Activated CD8-positive, alpha-beta memory T cell treated with anti-CD3 and anti-CD28 coated beads for 1 hour (primary cell): ENCODE measurements at regions not wholly inside any gene's neighbourhood (a gene's known extent, or its start where the extent isn't known, plus 50 kb on each side); places are given as distances from the start of the nearest gene placed in this dataset.
"Not testable (repeated sequence)": the region's sequence is repeated elsewhere in the genome, so short reads cannot be mapped to it uniquely, and the experiment has no call there.

ENCODE experiments used
- DNase-seq, 2 donors: peaks; one replicate each; pipeline ENCODE4 v3.0.0-alpha.2; 2020; ENCODE audit warnings: low read depth in 1 of 2; ENCODE audit errors: extremely low read depth in 1 of 2

DNA sequence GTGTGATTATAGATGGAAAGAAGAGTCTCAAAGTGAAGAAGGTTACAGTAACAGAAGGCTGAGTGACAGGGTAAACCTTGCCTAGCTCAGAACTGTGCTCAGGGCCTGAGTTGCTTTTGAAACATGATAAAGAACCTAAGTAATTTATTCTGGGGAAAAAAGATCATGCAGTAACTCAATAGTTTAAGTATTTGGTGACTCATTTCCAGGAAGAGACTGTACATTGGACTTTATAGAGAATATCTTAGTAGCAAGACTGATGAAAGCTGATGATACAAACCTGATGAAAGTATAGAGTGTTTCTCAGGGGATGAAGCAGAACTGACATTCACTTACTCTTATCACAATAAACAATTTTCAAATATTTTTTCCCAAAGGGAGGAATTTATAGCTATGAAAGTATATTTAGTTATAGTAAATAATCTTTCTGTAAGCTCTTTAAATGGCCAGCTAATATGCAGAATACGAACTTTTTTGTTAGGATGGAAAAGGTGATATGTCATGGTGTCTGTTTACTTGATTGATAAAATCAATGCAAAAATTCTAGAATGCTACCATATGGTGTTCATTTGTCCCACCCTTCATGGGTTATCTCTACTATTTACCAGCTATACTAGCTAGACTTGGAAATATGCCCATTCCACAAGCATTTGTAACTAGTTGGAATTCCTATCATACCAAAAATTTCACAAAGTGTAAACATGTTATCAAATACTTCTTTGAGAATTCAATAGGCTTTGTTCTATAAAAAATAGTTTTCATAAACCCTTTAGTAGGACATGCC is 1265.5 kb upstream of the ACVR2A start:
- DNase-seq: no peak

- no peak for DNase-seq
Measured at GRCh38 chr2:146576339-146577111, 1268.3 kb upstream of the ACVR2A start.

- DNase-seq: no peak
Measured at GRCh38 chr2:146572598-146572997, 1272.2 kb upstream of the ACVR2A start.

GRCh38 chr2:146561996-146562395 is 1282.8 kb upstream of the ACVR2A start:
- no peak for DNase-seq

DNA sequence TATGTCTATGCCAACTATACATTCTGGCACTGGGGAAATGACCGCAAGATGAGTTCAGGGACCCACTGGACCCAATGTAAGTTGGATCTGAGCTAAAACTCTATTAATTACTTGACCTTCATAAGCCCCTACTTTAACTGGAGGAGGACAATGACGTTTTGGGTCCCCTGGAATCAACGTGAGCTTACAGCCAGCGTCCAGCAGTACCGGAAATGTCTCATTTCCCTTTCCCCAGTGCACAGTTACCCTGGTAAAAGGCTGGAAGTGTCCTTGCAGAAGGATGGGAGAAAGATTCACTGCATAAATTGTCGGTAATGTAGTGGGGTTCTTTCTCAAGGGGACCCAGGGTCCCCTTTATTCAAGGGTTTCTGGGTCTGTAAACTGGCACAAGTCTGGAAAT is 1297.6 kb upstream of the ACVR2A start:
- DNase-seq: no peak

GRCh38 chr2:146544701-146545100 is 1300.1 kb upstream of the ACVR2A start:
- no peak for DNase-seq

GRCh38 chr2:146541896-146542295 is 1302.9 kb upstream of the ACVR2A start:
- DNase-seq: no peak

- DNase-seq: no peak
Measured at GRCh38 chr2:146540271-146540932, 1304.4 kb upstream of the ACVR2A start.

- not testable (repeated sequence) for DNase-seq
Measured at GRCh38 chr2:146539739-146540138, 1305.1 kb upstream of the ACVR2A start.

DNA sequence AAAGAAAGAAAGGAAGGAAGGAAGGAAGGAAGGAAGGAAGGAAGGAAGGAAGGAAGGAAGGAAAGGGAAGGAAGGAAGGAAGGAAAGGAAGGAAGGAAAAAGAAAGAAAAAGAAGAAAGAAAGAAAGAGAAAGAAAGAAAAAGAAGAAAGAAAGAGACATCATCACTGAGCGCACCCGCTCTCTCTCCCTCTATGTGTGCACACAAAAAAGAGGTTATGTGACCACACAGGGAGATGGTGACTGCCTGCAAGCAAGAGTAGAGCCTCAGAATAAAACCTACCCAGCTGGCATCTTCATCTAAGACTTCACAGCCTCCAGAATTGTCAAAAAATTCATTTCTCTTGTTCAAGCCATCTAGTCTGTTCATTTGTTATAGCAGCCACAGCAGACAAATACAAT is 1307.4 kb upstream of the ACVR2A start:
- no peak for DNase-seq

DNA sequence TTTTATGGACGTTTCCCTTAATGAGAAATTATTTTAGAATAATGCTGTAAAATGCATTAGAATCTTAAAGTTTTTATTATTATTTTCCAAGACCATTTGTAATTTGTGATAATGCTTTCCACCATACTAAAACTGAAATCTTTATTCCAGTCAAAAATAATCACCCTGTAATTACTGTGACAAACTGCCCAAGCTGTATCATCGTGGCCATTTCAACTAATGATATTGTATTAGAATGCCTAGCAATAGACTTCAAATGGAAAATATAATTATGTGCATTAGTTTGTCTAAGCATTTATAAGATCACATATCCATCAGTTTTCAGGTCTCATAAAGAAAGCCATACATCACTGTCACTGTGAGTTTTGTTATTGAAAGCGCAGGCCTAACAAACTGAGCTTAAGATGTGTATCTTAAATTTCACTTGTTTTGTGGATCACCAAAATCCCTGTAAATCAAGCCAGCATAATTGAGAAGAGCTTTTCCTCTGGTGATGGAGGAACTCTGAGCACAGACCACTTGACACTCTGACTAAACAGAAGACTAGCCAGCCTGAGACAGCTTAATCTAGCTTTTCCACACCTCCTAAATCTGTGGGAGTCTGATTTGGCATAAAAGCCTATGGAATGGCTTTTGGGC is 1312.2 kb upstream of the ACVR2A start:
- no peak for DNase-seq

- DNase-seq: no peak
Measured at GRCh38 chr2:146532009-146532408, 1312.8 kb upstream of the ACVR2A start.

DNA sequence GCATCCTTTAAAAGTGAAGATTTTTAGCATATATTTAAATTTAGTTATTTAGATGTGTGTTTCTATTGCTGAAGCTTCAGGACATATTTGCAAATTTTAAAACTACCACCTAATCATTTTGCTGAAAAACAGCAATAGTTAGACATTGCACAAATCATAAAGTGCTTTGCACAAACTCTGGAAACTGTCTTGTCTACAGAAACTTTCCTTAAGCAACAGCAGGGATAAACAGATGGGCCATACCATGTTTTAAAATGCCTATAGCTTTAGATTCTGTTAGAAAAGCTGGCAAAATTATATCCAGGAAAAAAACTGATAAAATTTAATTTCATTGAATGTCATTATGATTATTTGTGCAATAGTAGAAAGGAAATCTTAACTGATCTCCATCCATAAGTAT is 1313.9 kb upstream of the ACVR2A start:
- no peak for DNase-seq

DNA sequence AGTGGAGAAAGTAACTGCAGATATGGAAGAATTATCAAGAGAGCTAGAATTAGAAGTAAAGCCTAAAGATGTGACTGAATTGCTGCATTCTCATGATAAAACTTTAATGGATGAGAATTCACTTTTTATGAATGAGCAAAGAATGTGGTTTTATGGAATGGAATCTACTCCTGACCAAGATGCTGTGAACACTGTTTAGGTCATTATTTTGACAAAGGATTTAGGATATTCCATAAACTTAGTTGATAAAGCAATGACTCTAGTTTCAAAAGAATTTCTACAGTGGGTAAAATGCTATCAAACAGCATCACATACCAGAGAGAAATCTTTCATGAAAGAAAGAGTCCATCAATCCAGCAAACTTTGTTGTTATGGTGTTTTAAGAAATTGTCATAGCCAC is 1317.7 kb upstream of the ACVR2A start:
- no peak for DNase-seq

DNA sequence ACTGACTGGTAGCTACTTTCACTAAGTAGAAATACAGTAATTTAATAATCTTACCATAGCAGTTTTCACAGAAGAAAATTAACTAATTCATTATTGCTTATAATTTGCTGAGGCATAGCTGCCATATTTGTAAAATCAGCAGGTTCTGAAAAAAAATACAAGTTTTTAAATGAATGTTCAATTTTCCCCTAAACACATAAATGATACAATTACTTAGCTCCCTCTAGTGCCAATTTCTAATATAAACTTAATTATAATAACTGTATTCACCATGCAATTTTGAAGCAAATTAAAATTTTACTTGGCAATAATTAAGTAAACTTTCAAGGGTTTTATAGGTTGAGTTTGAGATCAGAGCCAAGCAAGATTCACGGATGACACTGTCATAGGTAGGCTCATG is 1321.6 kb upstream of the ACVR2A start:
- DNase-seq: no peak

DNA sequence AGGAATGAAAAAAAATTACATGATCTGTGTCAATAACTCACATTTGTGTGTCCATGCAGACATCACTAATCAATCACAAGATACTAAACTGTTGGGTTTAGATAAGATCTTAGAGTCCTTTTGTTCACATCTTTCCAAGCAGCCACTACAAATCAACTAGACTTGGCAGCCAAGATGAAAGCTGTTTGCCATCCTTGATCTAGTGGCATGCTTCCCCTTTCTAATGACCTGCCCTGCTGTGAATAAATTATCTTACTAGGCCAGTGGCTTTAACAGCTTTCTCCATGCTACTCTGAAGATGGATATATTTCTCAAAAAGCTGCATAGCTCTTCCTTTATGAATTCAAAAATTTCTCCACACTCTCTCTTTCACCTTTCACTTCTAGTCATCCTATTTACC is 1338.0 kb upstream of the ACVR2A start:
- DNase-seq: no peak

DNA sequence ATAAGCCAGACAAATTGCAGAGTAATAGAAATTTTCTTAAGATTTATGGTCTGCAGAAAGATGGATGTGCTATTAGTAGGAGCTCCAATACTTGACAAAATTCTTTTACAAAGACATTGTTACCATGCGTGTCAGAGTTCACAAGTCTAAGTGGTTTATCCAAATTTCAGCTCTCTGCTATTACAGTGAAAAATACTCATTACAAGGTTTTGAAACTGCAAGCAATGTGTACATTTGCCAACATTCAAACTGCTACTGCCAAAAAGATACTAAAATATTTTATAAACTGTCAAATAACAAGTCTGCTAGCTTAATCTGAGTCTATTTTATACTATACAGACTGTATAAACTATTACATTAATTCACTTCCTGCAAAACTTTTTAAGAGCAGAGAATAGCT is 1341.5 kb upstream of the ACVR2A start:
- no peak for DNase-seq

DNA sequence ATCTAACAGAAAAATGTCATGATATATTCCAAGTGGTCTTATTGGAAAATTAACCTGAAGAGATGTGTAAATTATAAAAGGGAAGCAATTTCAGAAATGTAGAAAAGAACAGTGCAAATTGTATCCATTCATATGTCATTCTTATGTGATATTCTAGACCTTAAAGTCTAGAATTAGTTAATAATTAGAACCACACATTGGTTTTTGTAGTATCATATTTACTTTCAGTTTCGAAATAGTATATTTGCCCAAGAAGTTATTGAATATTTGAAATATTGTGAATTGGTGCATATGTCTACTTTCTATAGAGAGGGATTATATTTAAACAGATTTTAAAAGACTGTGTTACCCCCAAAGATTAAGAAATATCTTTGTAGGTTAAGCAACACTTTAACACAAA is 1348.6 kb upstream of the ACVR2A start:
- no peak for DNase-seq

- DNase-seq: no peak
Measured at GRCh38 chr2:146489386-146489785, 1355.4 kb upstream of the ACVR2A start.

GRCh38 chr2:146481629-146482028 is 1363.2 kb upstream of the ACVR2A start:
- DNase-seq: no peak

GRCh38 chr2:146477383-146477782 is 1367.4 kb upstream of the ACVR2A start:
- no peak for DNase-seq
